ENCODE measurements at regions not wholly inside any gene's neighbourhood (a gene's known extent, or its start where the extent isn't known, plus 50 kb on each side); places are given as distances from the start of the nearest gene placed in this dataset.

DNA sequence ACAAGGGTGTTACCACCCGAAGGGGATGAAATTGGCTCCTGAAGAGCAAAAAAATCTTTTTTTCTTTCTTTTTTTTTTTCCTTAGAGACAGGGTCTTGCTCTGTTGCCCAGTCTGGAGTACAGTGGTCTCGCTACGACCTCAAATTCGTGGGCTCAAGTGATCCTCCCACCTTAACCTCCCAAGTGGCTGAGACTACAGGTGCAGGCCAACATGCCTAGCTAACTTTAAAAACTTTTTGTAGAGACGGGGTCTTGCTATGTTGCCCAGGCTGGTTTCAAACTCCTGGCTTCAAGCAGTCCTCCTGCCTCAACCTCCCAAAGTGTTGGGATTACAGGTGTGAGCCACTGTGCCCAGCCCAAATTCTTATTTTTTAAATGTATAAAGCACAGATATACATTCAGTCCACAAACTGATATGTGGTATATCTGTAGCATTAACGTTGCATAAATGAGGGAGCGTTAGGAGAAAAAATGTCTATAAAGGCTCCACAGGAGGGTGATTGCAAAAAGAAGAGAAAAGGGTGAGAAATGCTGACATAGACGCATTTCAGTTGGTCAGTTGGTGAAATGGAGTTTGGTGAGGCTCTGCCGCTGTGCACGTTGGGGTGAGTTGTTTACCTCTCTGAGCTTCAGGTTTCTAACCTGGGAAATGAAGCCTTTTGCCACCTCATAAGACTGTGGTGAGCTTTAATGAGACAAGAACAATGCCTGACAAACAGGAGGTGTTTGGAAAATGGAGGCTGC is 100.7 kb upstream of the PODXL start:
- FAIRE-seq (no peak), ATAC-seq (no peak), DNase-seq (ENCODE audit: low read depth in 1 of 2, low spot score in 1 of 2) (no peak)
- H3K27ac ChIP-seq, result no peak overlapping the region
- no peak overlapping the region for H3K4me2 ChIP-seq
- peaks cover 15% of the 10 kb centered on the region for H3K4me1 ChIP-seq
- no peaks in the 10 kb centered on the region for H3K9me3 ChIP-seq
- POLR2A ChIA-PET, result no interaction called here
- CTCF ChIA-PET, result interaction anchor here (1.0 to 6.0 kb wide), 7 partner anchors 22 to 146 kb away, joined by 3 to 212 read pairs (median 3); no protein-coding TSS in a partner anchor
- no peak overlapping the region for H3K4me3 ChIP-seq
- TF ChIP-seq MAFK (IDR thresholded peaks at IDR 0.05; ENCODE audit: partially characterized antibody) (peak; percentile 95), GATA3 (IDR thresholded peaks at IDR 0.05; ENCODE audit: borderline replicate concordance) (no peak)
- 67% methylated on average over 10 of the region's 10 CpGs for WGBS (ENCODE audit: missing lambda C conversion rate)

- TF ChIP-seq CBX2 (IDR thresholded peaks at IDR 0.05; ENCODE audit: borderline replicate concordance, low read depth) (no peak), FOXS1 (CRISPR knock-in tag; IDR thresholded peaks at IDR 0.05) (no peak)
- peaks cover 15% of the 10 kb centered on the region for H3K4me1 ChIP-seq
- no peak overlapping the region for H3K27ac ChIP-seq
- no peaks in the 10 kb centered on the region for H3K9me3 ChIP-seq
- ATAC-seq (no peak), DNase-seq (ENCODE audit: low read depth in 1 of 2, low spot score in 1 of 2) (no peak), FAIRE-seq (no peak)
- no peak overlapping the region for H3K4me3 ChIP-seq
- ChIA-PET POLR2A (no interaction called here), CTCF (interaction anchor here (1.0 to 6.0 kb wide), 25 partner anchors 10 to 168 kb away, joined by 3 to 212 read pairs (median 10); no protein-coding TSS in a partner anchor)
- H3K4me2 ChIP-seq, result no peak overlapping the region
- WGBS (ENCODE audit: missing lambda C conversion rate), result 64% methylated on average over 7 of the region's 7 CpGs
Observed at GRCh38 chr7:131655866-131656265, 99.4 kb upstream of the PODXL start.

DNA sequence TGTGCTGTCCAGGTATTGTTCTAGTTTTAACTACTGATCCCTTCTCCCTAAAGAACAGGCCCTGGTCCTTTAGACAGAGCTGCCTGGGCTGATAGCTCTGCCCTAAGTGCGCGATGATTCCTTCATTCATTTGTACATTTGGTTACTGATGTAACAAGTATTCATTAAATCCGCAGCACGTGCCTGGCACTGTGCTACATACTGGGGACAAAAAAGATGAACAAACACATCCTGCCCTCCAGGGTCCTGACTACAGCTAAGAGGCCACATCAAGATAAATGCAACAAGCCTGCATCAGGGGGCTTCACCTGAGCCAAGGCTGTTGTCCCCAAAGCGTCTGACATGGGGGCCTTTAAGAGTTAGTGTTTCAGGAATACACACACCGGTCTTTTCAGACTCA is 99.0 kb upstream of the PODXL start:
- 92% methylated on average over 6 of the region's 6 CpGs for WGBS (ENCODE audit: missing lambda C conversion rate)
- CTCF ChIA-PET, result interaction anchor here (0.6 to 6.0 kb wide), 44 partner anchors 8 to 730 kb away, joined by 3 to 212 read pairs (median 7); no protein-coding TSS in a partner anchor
- FAIRE-seq, result no peak

DNA sequence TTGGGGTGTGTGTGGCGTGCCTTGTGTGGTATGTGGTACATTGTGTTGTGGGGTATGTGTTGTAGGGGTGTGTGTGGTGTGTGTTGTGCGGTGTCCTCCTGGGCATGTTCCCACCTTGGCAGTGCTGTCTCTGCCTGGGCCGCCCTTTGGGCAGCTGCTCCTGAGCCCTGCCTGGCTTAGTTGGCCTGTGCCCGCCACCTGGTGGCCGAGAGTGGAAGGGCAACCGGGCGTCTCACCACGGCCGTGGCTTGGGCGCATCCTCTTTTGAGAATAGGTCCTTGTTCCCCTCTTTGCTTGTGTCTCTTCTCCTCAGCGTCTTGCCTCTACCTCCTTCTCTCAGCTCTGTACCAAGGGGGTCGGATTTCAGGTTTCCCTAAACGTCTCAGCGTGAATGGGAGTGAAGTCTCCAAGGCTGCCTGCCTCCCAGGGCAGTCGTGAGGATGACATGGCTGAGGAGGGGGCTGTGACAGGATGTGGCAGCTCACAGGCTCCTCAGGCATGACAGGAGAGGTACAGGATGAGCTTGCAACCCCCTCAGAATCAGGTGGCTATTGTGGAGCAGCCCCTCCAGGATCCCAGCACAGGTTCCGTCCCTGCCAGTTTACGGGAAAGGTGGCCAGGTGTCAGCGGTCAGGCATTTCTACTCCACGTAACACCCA is 98.4 kb upstream of the PODXL start:
- ATAC-seq (peak; percentile 91 to 97), FAIRE-seq (no peak), DNase-seq (ENCODE audit: low read depth in 1 of 2, low spot score in 1 of 2) (peak; percentile 87 to 89)
- TF ChIP-seq, protein P1, sequence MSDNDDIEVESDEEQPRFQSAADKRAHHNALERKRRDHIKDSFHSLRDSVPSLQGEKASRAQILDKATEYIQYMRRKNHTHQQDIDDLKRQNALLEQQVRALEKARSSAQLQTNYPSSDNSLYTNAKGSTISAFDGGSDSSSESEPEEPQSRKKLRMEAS (IDR thresholded peaks at IDR 0.05), result 0 out of 2 replicates have a peak, but pooled peaks have one; percentile 20
- TF ChIP-seq HOXB5 (CRISPR knock-in tag; IDR thresholded peaks at IDR 0.05) (no peak), SMC3 (IDR thresholded peaks at IDR 0.05) (peak; percentile 96), RAD21 (conservative IDR thresholded peaks at IDR 0.05 in 1 of 2, IDR thresholded peaks at IDR 0.05 in 1 of 2) (peak; percentile 93 to 98)
- TF ChIP-seq, protein P2, sequence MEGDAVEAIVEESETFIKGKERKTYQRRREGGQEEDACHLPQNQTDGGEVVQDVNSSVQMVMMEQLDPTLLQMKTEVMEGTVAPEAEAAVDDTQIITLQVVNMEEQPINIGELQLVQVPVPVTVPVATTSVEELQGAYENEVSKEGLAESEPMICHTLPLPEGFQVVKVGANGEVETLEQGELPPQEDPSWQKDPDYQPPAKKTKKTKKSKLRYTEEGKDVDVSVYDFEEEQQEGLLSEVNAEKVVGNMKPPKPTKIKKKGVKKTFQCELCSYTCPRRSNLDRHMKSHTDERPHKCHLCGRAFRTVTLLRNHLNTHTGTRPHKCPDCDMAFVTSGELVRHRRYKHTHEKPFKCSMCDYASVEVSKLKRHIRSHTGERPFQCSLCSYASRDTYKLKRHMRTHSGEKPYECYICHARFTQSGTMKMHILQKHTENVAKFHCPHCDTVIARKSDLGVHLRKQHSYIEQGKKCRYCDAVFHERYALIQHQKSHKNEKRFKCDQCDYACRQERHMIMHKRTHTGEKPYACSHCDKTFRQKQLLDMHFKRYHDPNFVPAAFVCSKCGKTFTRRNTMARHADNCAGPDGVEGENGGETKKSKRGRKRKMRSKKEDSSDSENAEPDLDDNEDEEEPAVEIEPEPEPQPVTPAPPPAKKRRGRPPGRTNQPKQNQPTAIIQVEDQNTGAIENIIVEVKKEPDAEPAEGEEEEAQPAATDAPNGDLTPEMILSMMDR (IDR thresholded peaks at IDR 0.05), result peak; percentile 74
- H3K4me1 ChIP-seq, result peaks cover 15% of the 10 kb centered on the region
- no peak overlapping the region for H3K4me2 ChIP-seq
- ChIA-PET CTCF (interaction anchor here (0.6 to 6.0 kb wide), 48 partner anchors 9 to 731 kb away, joined by 3 to 212 read pairs (median 6); no protein-coding TSS in a partner anchor), POLR2A (interaction anchor here (0.6 kb wide), 1 partner anchor 330 kb away, joined by 3 read pairs; no protein-coding TSS in a partner anchor)
- H3K9me3 ChIP-seq, result no peaks in the 10 kb centered on the region
- peak overlapping the region; percentile 61 to 71; a peak in 3 of 6 replicates for H3K27ac ChIP-seq
- WGBS (ENCODE audit: missing lambda C conversion rate), result 25% methylated on average over 19 of the region's 19 CpGs
- no peak overlapping the region for H3K4me3 ChIP-seq

More for the DNA sequence above, 99.0 kb upstream of the PODXL start:
- no peak overlapping the region for H3K4me3 ChIP-seq
- DNase-seq (ENCODE audit: low read depth in 1 of 2, low spot score in 1 of 2) (no peak), ATAC-seq (no peak)
- H3K4me1 ChIP-seq, result peaks cover 15% of the 10 kb centered on the region
- TF ChIP-seq RNF2 (IDR thresholded peaks at IDR 0.05; ENCODE audit: borderline replicate concordance, low read depth), result no peak
- no peak for TF ChIP-seq CBX8 (IDR thresholded peaks at IDR 0.05)
- no peak for TF ChIP-seq HDAC2 (IDR thresholded peaks at IDR 0.05)
- no peak for TF ChIP-seq RCOR1 (IDR thresholded peaks at IDR 0.05; ENCODE audit: low read depth, low read length)
- no peak for TF ChIP-seq POLR2AphosphoS2 (conservative IDR thresholded peaks at IDR 0.05; ENCODE audit: low read length)
- no peak for TF ChIP-seq TP53 (CRISPR knock-in tag; IDR thresholded peaks at IDR 0.05)
- TF ChIP-seq, protein P3, sequence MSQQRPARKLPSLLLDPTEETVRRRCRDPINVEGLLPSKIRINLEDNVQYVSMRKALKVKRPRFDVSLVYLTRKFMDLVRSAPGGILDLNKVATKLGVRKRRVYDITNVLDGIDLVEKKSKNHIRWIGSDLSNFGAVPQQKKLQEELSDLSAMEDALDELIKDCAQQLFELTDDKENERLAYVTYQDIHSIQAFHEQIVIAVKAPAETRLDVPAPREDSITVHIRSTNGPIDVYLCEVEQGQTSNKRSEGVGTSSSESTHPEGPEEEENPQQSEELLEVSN (IDR thresholded peaks at IDR 0.05; ENCODE audit: borderline replicate concordance, low read depth), result no peak
- no peak for TF ChIP-seq EP300 (IDR thresholded peaks at IDR 0.05)
- no peak for TF ChIP-seq ZC3H11A (IDR thresholded peaks at IDR 0.05)
- no peak for TF ChIP-seq BHLHE40 (IDR thresholded peaks at IDR 0.05; ENCODE audit: low read depth, low read length)
- TF ChIP-seq, protein P4, sequence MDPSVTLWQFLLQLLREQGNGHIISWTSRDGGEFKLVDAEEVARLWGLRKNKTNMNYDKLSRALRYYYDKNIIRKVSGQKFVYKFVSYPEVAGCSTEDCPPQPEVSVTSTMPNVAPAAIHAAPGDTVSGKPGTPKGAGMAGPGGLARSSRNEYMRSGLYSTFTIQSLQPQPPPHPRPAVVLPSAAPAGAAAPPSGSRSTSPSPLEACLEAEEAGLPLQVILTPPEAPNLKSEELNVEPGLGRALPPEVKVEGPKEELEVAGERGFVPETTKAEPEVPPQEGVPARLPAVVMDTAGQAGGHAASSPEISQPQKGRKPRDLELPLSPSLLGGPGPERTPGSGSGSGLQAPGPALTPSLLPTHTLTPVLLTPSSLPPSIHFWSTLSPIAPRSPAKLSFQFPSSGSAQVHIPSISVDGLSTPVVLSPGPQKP (IDR thresholded peaks at IDR 0.05; ENCODE audit: low read depth, low read length), result no peak
- TF ChIP-seq, protein P1 (IDR thresholded peaks at IDR 0.05), result no peak
- no peak for TF ChIP-seq CHD2 (IDR thresholded peaks at IDR 0.05; ENCODE audit: low read length, partially characterized antibody)
- TF ChIP-seq JUNB (IDR thresholded peaks at IDR 0.05), result no peak
- TF ChIP-seq TFCP2L1 (CRISPR knock-in tag; IDR thresholded peaks at IDR 0.05), result no peak
- TF ChIP-seq CEBPB (IDR thresholded peaks at IDR 0.05), result no peak
- TF ChIP-seq RARB (CRISPR knock-in tag; IDR thresholded peaks at IDR 0.05), result no peak
- TF ChIP-seq ZSCAN20 (CRISPR knock-in tag; IDR thresholded peaks at IDR 0.05), result no peak
- TF ChIP-seq HOXA7 (CRISPR knock-in tag; IDR thresholded peaks at IDR 0.05), result no peak
- TF ChIP-seq FOSB (CRISPR knock-in tag; IDR thresholded peaks at IDR 0.05), result no peak
- no peaks in the 10 kb centered on the region for H3K9me3 ChIP-seq
- POLR2A ChIA-PET, result no interaction called here
- no peak overlapping the region for H3K27ac ChIP-seq
- H3K4me2 ChIP-seq, result no peak overlapping the region

Measured in A549 (cell line).